OCI-M2 (cell line): ENCODE measurements at regions not wholly inside any gene's neighbourhood (a gene's known extent, or its start where the extent isn't known, plus 50 kb on each side); places are given as distances from the start of the nearest gene placed in this dataset.
"Not testable (repeated sequence)": the region's sequence is repeated elsewhere in the genome, so short reads cannot be mapped to it uniquely, and the experiment has no call there.

Experiments
- DNase-seq: peaks from one replicate; lab custom pipeline; 2025; ENCODE audit not compliant: unreplicated experiment; lab: John Stamatoyannopoulos, UW

DNA sequence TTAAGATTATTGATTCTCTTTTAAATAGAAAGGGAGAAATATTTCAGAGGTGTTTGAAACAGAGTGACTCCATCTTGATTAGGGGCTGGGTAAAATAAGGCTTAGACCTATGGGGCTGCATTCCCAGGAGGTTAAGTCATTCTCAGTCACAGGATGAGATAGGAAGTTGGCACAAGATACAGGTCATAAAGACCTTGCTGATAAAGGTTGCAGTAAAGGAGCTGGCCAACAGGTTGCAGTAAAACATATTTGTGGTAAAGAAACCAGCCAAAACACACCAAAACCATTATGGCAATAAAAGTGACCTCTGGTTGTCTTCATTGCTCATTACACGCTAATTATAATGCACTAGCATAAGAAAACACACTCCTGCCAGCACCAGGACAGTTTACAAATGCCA lies 165.0 kb downstream of the SPIN4 start:
- DNase-seq = no peak

DNA sequence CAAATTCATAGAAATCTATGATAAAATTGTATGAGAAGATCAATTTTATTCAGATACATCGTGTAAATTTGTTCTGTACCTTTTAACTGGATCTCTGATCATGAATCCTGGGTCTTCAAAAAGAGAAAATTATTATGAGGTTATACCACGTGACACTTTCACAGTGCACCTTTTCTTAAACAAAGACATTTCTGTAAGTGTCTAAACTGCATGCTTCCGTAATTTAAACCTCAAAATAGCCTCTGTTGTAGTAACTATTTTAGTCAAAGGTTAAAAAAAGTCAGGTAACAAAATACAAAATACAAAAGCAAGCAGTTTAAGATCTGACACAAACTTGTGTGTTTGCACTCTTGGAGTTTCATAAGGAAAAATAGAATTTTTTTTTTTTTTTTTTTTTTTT lies 171.3 kb downstream of the SPIN4 start:
- DNase-seq = not testable (repeated sequence)

DNA sequence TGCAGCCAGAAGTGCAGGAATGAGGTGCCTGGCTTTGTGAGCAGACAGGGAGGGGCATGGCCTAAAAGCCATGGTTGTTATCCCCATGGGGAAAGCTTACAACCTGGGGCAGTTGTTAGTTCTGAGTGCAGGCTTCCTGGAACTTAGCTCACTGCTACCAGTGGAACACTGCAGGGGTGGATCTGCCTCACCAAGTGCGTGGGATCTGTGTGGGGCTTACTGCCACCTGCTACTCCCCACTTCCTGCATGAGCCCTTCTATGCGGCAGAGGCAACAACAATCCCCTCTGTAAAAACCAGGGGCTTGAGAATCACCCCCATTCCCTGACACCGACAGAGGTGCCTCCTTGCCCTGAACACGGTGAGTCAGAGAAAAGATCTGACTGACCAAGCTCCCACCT lies 174.6 kb downstream of the SPIN4 start:
- DNase-seq = not testable (repeated sequence)

DNA sequence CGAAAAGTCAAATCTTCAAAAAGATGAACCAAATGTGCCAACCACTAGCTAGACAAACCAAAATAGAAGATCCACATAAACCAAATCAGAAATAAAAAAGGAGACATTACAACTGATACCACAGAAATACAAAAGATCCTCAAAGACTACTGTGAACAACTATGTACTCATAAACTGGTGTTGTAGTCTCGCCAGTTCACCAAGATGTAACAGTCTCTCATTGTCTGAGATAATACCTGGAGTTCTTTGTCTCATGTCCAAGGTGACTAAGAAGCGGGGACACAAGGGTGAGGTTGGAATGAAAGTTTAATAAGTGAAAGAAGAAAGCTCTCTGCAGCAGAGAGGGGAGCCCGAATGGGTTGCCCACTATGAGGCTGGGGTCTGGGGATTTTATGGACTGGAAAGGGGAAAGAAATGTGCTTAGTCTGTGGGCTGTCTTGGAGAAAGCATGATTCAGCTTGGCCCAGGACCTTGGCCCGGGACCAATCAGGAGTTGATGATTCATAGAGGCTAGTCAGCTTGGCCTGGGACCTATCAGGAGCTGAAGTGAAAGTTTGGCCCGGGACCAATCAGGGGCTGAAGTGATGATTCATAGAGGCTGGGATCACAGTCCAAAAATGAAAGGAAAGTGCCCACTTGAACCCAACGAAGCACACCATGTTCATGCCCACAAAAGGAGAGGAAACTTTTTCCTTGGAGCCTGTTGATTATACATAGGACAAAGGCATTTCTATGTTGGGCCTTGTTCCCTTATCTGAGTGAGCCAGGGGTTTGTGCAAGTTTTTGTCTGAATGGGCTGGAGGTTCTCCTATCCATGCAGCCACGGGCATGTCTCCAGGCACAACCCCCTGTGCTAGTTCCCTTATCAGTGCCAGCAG lies 177.1 kb downstream of the SPIN4 start:
- DNase-seq = not testable (repeated sequence)

DNA sequence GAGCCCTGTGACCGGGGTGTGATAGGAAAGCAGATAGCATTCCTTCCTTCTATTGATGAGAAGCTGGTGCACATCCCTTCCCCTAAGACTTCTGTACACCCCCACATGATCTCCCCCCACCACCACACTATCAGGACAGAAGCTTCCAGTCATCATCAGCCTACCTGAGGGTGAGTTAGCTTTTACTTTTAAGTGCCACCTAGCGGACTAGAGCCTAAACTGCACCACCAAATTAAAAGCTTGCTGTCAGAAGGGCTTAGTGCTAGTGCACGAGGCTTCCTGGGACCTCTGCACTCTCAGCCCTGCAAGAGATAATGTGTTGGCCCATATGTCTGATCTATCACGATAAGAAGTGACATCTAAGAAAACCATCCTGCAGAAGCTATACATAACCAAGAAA lies 181.7 kb downstream of the SPIN4 start:
- not testable (repeated sequence) for DNase-seq

DNA sequence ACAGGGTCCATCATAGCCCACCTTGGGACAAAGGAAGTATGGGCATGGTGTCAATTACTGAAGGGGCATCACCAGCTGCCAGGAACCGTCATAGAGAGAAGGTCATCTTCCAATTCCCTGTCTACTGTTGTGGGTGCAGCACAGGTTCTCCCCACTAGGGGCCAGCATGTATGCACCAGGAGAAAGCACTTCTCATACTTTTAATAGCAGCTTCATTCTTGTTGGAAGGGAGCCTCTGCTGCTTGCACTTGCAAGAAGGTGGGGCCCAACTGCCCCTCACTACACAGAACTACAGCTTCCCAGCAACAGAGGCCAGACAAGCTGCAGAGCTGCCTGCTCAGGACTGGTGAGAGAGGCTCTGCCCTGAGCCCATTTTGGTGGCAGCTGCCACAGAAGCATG lies 182.2 kb downstream of the SPIN4 start:
- DNase-seq = not testable (repeated sequence)

DNA sequence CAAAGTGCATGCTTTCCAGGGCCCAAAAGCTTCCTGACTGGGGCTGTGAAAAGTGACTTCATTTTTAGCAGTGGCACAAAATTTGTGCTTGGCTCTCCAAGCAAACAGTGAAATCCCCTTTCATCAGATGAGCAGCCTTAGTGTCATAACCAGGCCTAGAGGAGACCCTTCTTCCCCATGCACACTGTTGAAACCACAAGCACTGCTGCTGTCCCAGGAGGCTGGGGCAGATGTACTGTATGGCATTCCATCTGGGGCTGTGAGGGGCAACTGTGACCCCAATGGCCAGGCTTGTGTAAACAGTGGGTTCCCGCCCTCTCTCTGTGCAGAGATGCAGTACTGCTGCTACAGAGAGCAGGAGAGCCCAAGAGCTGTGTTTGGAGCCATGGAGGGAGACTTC lies 184.1 kb downstream of the SPIN4 start:
- not testable (repeated sequence) for DNase-seq

DNA sequence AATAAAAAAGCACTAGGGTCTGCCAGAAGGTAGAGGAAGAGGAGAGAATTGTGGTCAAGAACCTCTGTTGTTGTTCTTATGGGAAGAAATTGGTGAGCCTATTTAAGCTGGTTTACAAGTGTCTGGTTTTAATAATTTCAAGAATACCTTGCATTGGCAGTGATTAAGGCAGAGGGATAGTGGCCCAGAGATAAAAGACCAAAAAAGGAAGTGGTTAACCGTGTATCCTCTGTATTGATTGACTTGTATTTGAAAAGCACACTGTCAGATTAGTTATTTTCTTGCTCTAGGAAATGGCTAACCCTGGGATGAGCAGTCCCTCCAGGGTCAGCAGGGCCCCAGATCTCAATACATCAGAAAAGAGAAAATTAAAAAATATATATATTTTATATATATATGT lies 190.1 kb downstream of the SPIN4 start:
- not testable (repeated sequence) for DNase-seq

DNA sequence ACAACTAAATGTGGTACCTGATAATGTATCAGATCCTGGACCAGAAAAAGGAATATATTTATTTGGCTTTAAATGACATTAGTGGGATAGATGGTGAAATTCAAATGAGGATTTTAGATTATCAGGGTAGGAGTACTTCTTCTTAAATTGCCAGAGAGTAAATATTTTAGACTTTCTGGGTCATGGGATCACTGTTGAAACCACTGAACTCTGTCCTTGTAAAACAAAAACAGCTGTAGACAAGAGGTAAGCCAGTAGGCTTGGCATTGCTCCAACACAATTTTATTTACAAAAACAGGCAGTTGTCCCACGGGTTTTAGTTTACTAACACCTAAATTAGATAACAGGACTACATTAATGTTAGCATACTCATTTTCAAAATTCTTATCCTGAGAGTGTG lies 190.8 kb downstream of the SPIN4 start:
- not testable (repeated sequence) for DNase-seq

DNA sequence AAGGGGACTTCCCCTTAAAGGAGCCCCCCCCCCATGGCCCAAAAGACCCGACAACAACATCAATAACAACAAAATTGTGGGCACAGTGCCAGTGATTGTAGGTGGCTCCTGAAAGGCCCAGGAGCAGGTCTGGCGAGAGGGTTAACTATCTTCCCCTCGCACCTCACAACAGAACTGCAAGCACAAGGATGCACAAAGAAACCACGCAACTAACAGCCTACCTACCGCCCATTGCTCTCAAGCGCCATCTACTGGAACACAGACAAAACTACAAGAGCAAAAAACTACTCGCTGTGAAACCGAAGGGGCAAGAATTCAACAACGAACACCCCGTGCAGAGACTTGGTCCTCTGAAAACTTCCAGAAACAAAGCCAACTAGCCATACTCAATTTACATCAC lies 205.6 kb downstream of the SPIN4 start:
- not testable (repeated sequence) for DNase-seq

DNA sequence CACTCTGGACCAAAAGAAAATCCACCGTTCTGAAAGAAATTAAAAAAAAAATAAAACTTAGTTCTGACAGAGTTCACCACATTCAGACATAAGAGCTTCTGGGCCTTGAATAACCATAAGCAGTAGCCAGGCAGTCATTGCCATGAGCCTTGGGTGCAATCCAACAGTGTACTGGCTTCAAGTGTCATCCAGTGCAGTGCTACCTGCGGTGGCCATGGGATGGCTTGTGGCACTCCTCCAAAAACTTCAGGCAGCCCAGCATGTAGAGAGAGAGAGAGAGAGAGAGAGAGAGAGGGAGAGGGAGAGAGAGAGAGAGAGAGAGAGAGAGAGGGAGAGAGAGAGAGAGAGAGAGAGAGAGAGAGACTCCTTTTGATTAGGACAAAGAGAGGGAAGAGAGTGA lies 208.5 kb downstream of the SPIN4 start:
- not testable (repeated sequence) for DNase-seq

DNA sequence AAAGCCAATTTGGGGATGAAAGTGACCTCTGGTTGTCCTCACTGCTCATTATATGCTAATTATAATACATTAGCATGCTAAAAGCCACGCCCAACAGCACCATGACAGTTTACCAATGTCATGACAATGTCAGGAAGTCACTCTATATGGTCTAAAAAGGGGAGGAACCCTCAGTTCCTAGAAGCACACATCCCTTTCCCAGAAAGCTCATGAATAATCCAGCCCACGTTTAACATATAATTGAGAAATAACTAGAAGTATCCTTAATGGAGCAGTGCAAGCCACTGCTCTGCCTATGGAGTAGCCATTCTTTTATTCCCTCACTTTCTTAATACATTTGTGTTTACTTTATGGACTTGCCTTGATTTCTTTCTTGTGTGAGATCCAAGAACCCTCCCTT lies 215.3 kb downstream of the SPIN4 start:
- DNase-seq = not testable (repeated sequence)

DNA sequence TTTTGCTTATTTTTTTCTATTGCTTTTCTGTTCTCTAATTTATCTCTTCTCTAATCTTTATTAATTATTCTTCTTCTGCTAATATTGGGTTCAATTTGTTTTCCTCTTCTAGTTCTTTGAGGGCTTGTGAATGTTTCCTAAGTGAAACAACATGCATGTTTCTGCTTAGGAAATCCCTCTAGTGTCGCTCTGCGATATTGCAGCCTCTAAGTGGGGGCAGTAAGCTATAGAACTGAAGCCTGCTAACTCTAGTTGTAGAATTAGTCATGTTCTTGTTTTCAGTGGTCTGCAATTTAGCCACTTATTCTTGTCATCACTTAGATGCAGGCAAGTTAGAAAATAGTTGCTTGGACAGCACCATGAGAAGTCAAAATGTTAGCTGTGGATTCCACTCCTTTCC lies 222.6 kb downstream of the SPIN4 start:
- DNase-seq = peak; percentile 14

DNA sequence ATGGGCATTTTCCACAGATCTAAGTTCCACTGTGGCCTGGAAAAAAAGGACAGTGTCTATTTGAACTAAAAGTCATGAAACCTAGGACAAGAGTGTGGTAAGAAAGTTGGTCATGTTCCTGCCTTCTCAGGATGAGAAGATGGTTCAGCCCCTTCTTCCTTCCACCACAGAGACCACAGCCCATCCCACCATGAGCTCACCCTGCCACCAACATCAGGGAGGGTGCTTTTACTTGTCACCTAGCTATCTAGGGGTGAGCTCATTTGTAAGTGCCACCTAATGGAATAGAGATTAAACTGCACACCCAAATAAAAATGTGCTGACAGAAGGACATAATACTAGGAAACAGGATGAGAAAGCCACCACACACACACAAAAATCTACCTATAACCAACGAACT lies 235.9 kb downstream of the SPIN4 start:
- DNase-seq = no peak

DNA sequence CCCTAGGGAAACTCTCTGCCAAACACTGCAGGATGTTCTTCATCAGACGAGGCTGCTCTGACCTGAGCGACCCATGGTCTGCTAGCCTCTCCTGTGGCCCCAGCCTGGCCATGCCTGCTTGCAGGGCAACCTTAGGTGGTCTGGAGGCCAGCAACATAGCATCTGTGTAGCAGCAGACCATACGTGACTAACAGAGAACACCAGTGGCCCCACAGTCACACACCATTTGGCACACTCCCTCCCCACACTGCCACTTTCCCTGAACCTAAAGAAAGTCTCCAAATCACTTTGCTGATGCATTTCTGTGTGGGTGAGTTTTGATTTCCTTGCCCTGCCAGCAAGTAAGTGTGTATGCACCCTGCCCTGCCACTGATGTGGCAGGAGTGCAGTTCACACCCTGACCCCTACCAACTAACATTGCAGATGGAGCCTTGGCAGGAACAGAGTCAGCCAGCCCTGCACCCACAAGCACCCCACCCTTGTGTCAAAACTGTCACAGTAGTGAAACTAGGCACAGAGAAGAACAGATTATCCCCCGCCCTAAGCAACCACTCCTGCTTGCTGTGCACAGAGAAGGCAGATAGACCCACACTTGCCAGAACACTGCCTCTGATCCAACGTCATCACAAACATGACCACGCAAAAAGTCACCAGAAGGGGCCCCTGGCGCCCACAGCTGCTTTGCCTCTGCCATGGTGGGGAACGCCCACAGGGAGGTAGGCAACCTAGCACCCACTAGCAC lies 249.1 kb downstream of the SPIN4 start:
- DNase-seq = no peak

DNA sequence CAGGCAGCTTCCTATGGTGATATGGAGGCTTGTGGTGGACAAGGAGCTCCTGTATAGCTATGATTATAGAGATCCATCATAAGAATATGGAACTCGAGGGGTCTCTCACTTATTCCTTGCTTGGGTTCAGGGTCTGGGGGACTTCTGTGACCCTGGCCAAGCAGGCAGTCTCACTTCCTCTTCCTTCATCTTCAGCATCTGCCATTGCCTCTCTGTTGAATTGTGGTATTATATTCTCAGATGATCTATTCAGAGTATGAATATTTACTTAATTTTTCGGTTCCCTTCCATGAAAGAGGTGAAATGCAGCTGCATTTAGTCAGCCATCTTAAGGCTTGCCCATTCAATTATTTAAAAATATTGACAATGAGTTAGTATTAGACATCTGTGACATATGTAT lies 292.9 kb downstream of the SPIN4 start:
- DNase-seq = no peak

DNA sequence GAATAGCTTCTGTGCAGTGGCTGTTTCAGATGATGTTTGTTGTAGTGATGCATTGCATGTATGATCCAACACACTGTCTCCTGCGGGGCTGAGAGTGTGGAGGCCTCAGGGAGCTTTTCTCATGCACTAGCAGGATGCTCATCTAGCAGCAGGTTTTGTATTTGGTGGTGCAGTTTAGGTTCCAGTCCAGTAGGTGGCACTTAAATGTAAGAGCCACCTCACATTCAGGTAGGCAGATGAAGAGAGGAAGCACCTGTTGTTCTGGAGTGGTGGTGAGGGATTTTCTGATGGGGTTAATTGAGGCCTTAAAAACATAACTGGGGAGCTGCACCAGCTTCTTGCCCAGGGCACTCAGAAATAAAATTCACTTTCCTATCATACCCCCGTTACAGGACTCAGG lies 300.9 kb downstream of the SPIN4 start:
- DNase-seq = no peak

DNA sequence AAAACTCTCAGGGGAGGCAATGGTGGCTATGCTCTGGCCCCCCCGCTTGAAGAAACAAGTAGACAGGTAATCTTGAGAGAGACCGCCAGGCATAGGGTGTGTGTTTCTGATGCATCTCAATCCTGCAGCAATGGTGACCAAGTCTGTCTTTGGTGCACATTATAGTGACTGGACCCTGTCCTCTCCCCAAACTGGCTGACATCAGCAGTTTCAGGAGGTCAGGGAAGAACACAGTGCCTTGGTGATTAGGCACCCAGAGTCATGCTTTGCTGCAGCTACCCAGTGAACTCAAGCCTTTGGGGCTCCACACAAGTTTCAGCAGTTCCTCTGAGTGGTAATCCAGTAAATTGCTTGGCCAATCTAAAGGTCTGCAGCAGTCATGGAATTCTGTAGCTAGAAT lies 318.3 kb downstream of the SPIN4 start:
- DNase-seq = no peak

DNA sequence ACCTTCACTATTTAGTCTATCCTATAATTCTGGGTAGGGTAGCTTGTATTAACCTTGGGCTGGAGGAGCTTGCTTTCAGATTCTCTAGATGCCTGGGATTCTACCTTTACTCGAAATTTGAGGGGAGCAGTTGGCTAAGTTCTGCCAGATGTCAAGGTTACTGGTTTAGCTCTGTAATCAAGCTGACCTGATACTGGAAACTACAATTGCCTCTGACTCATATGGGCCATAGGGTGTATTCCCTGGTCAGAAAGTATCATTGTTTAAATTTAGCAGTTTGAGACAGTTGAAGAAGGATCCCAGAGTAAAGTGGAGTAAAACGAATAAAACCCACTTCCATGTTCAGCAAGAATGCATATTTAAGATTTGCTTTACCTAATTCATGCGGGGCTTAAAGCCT lies 337.6 kb downstream of the SPIN4 start:
- no peak for DNase-seq

DNA sequence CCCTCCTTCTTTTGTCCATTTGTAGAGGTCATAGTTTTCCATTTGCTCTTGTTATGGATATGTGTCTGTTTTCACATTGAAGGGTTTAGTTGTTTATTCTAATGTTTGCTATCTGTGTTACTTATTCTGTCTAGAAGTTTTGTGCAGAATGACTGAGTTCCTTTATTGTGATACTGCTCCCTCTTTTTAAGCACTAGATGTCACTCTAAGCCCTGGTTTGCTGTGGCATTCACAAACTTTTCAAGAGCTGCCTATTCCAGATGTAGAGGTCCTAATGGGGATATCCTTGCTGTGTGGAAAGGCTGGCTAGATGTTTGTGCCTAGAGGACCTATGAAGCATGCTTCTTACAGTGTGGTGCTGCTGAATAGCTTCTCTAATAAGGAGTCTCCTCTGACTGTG lies 338.6 kb downstream of the SPIN4 start:
- no peak for DNase-seq

DNA sequence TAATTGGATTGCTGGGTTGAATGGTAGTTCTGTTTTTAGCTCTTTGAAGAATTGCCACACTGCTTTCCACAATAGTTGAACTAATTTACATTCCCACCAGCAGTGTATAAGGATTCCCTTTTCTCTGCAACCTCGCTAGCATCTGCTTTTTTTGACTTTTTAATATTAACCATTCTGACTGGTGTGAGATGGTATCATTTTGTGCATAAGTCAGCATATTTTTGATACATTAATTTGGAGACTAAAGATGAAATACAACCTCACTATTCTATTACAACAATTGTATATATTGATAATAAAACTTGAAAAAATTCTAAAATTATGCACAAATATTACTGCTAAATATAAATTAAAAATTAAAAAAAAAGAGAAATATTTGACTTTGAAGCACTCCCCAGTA lies 350.9 kb downstream of the SPIN4 start:
- DNase-seq = not testable (repeated sequence)
